Effector CD8-positive, alpha-beta T cell (primary cell): ENCODE measurements at regions not wholly inside any gene's neighbourhood (a gene's known extent, or its start where the extent isn't known, plus 50 kb on each side); places are given as distances from the start of the nearest gene placed in this dataset.
"Not testable (repeated sequence)": the region's sequence is repeated elsewhere in the genome, so short reads cannot be mapped to it uniquely, and the experiment has no call there.

ENCODE experiments used
- DNase-seq: peaks from one replicate; lab custom pipeline; 2025; lab: John Stamatoyannopoulos, UW

GRCh38 chr2:82237994-82238662 is 1933.6 kb upstream of the LRRTM1 start:
- DNase-seq: no peak

- no peak for DNase-seq
Observed at GRCh38 chr2:82234283-82234874, 1929.8 kb upstream of the LRRTM1 start.

- DNase-seq: no peak
Observed at GRCh38 chr2:82233806-82234205, 1929.3 kb upstream of the LRRTM1 start.

DNA sequence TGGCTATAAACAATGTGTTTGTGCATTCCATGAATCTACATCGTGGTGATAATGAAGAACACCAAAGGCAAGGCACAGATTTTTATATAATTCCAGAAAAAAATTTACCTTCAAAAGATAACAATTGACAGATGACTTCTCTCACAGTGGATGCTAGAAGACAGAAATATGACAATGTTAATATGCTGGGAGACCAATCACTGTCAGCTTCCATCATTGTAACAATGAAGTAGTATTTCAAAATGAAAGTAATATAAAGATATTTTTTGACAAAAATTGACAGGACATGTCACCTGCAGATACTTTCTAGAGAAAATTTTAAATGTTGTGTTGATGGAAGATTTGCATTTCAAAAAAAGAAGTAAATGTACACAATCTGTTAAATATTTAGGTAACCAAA is 1925.9 kb upstream of the LRRTM1 start:
- DNase-seq: no peak

DNA sequence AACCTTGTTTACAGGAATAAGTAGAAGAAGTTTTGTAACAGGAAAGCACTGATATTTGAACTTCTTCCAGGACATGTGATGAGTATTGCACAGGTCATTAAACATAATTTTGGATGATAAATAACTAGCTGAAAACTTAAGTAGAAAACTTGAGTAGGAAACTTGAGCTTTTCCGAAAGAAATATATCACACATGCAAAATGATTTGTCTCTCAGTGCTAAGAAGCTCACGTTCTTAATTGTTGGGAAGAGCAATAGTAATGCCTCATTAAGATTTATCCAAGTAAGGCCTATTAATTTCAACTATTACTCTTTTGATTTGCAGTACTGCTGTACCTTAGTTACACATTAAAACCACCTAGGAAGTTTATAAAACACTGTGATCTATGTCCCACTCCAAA is 1921.9 kb upstream of the LRRTM1 start:
- no peak for DNase-seq

DNA sequence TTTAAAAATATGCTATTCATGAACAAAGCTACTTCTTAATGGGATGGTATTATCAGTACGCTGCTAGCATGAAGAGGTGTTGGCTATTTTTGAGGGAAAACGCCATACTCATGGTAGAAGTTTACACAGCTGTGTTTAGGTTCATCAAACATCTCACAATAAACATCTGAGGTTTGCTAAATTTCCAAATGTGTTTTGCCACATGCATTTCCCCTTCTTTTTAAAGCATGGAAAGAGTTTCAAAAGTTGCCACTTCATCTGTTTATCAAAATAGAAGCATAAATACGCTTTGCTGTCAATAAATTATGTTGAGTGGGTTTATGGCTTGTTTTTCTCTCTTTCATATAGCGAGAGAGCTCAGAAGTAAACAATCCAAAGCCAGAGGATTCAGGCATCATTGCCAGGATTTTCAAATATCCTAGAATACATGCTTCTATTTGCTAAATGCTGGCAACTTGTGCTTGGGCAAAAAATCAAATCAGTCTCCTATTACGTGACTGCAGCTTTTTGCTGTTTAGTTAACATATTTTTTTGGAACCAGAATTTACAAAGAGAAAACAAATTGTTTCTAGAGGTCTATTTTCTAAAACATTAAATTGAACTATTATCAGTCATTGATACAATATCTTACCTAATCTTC is 1919.9 kb upstream of the LRRTM1 start:
- no peak for DNase-seq

DNA sequence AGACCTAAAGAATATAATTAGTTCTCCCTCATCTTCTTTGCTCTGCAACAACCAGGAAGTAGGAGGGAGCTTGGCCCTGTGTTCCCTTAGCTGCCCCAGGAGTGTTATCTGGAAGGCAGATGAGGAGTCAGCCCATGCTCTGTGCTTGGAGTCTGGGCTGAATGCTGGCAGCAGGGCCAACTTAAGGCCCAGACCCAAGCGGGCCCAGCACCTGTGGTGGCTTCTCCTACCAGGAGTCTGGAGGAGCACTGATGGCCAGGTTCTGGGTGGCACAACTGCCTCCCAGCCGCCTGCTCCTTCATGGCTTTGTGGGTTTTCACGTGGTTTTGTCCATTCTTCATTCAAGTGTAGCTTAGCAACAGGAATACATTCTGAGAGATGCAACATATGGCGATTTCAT is 1910.7 kb upstream of the LRRTM1 start:
- no peak for DNase-seq

DNA sequence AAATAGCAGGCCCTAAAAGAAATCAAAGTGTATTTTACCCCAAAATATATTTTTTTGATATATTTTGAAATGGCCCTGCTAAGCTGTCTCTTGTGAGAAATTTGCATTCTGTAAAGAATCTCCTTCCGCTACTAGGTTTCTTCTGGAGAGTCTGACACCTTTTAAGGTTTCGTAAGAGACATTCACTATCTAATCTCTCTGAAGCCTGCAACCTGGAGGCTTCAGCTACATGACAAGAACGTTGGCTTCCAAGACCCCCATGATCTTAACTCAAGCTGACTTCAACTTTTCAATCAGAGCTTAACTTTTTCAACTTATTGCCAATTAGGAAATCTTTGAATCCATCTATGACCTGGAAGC is 1894.9 kb upstream of the LRRTM1 start:
- DNase-seq: no peak

DNA sequence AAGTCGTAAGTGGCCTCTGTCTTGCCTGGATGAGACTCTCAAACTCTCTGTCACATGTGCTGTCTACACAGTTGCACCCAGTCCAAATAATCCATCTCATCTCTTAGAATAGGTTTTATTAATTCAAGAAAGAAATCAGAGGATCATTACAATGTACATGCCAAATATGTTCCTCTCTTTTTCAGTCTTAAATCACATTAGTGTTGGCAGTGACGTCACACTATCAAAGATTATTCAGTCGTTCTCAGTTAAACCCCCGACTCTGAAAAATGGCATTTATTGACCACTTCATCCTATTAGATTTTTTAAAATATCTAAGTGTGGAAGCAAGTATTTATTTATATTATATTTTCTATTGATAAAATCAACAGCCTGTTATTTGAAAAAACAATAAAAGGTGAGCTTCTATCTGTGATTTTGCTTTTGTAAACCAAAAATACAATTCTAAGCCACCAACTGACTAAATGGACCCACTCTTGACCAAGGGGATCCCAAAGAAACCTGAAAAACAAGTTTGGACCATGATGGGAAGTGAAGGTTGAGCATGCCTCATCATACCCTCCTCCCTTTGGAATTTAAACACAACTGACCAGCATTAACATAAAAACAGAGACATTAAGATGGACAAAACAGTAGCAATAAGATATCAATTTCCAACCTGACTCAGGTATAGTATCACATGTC is 1894.4 kb upstream of the LRRTM1 start:
- DNase-seq: no peak

DNA sequence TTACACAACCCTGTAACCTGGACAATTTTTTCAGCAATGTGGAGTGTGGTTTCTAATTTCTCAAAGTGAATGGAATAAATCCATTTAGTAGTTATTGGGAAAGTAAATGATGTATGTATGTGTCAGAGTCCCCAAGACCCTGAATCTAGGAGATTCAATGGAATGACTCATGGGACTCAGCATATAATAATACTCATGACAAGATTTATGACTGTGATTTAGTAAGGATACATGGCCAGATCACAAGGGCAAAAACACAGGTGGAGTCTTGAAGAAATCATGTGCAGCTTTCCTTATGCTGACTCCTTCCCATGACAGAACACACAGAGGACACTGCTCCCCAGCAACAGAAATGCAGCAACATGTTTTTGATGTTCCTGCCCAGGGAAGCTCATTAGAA is 1877.7 kb upstream of the LRRTM1 start:
- DNase-seq: no peak

DNA sequence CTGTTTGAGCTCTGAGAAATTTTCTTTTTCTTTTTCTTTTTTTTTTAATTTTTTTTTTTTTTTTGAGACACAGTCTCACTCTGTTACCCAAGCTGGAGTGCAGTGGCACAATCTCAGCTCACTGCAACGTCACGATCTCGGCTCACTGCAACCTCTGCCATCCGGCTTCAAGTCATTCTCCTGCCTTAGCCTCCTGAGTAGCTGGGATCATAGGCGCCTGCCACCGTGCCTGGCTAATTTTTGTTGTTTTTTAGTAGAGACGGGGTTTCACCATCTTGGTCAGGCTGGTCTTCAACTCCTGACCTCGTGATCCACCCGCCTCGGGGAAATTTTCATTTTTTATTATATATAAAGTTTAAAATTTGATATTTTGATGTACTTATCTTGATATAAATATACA is 1870.7 kb upstream of the LRRTM1 start:
- DNase-seq: not testable (repeated sequence)

- DNase-seq: no peak
Observed at GRCh38 chr2:82172483-82172882, 1867.9 kb upstream of the LRRTM1 start.

DNA sequence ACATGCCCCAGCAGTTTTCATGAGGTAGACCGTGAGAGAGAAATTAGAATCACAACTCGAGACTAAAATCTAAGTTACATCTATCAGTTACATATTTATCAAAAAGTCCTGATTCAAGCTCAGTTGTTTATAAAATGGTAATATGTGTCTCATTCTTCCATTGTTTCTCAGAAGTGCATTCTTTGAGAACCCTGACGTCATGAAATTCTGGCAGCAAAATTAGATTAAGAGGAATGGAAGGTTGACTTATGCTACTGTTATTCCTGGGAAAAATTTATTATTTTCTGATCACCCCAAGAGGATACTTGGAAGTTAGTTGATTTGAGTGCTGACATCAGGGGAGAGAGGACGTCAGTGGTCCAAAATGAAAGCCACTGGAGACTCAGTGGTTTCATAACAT is 1864.8 kb upstream of the LRRTM1 start:
- DNase-seq: no peak

DNA sequence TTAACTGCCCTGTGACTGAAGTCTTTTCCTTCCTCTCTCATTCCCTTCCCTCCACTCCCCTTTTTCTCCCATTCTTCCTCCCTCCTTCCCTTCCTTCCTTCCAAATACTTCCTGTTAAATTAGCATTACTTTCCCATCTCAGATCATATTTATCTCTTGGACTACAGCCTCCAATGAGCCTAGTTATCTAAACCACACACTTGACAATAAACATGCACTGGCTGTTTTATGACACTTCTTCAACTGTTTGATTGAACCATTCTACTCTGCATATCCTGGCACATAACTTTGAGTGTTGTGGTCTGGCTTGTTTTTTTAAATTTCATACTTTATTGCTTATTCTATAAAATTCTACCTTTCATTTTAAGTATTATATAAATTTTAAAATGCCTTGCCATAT is 1860.8 kb upstream of the LRRTM1 start:
- DNase-seq: no peak

GRCh38 chr2:82158150-82158549 is 1853.6 kb upstream of the LRRTM1 start:
- no peak for DNase-seq

DNA sequence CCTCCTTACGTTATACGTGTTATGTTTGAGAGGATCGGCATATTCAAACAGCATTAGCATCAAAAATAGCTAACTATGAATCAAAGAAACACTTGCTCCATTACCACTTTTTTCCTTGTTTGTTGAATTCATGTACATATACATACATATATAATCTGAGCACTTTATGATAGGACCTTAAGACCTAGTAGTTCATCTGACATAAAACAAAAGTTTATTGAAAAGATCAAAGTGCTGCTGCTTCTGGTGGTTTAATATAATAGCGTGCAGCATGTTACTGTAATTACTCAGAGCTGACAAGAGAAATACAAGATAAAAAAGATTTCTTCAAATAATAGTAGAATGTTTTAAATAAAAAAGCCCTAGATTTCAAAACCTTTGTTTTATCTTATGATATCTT is 1850.9 kb upstream of the LRRTM1 start:
- no peak for DNase-seq

DNA sequence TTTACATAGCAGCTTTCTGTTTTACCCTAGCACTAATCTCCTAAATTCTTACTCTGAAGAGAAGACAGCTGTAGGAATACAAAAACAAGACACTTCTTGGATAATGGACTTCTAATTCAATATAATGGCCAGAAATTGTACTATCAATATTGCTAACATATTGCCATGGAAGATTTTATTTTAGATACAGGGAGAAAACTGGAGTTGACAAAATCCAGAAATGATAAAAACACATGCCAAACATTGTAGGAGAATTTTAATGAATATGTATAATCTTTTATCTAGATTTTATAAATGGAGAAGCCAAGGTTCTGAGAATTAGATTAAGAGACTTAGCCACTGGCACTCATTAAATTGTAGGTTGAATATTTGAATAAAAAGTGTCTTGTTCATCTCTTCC is 1838.8 kb upstream of the LRRTM1 start:
- no peak for DNase-seq

GRCh38 chr2:82139979-82140611 is 1835.5 kb upstream of the LRRTM1 start:
- no peak for DNase-seq

GRCh38 chr2:82137441-82137840 is 1832.9 kb upstream of the LRRTM1 start:
- no peak for DNase-seq

GRCh38 chr2:82128051-82128450 is 1823.5 kb upstream of the LRRTM1 start:
- DNase-seq: no peak

- no peak for DNase-seq
Observed at GRCh38 chr2:82124629-82125028, 1820.1 kb upstream of the LRRTM1 start.

DNA sequence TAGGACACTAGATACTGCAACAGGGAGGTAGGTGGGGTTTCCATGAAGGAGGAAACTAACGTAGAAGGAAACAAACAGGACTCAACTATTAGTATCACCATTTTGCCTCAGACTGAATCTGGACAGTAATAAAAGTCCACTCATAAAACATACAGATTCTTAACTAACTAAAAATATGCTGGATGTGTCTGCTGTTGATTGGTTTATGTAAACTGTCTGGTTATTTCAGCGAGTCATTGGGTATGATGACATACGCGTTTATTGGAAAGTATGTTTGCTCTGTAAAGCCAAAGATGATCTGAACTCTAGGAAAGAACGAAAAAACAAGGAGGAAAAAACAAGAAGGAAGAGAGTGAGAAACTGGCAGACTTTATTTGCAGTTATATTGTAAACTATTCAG is 1816.1 kb upstream of the LRRTM1 start:
- DNase-seq: no peak

DNA sequence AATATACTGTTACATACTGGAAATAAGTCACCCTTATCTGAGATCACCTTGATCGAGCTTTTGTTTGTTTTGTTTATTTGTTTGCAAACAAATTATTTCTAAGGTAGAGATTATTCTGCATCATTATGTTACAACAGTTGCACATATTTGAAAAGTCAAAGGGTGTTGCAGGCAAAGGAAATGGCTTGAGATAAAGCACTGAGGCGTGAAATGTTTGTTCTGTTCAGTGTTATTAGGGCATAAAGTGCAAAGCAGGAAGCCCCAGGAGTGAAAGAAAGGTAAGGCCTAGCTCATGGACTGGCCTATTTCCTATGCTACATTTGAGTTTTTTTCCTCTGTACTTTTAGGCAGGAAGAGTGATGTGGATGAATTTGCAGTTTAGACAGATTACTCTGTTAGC is 1815.6 kb upstream of the LRRTM1 start:
- no peak for DNase-seq
